MM.1S (cell line): ENCODE measurements at regions not wholly inside any gene's neighbourhood (a gene's known extent, or its start where the extent isn't known, plus 50 kb on each side); places are given as distances from the start of the nearest gene placed in this dataset.

Experiments
- EZH2 ChIP-seq: fragments of 300-600 bp; sonication (generic); optimal IDR thresholded peaks from 2 replicates; pipeline ENCODE3; 2017; ENCODE audit warnings: low read depth, mild to moderate bottlenecking, antibody characterized with exemption, low read length, mixed read lengths
- TF ChIP-seq, protein P1 (sequence below): fragments of 300-600 bp; sonication (generic); IDR thresholded peaks from 2 replicates; pipeline ENCODE4 v1.5.1; 2016; ENCODE audit warnings: antibody characterized with exemption, low read length, mixed read lengths

DNA sequence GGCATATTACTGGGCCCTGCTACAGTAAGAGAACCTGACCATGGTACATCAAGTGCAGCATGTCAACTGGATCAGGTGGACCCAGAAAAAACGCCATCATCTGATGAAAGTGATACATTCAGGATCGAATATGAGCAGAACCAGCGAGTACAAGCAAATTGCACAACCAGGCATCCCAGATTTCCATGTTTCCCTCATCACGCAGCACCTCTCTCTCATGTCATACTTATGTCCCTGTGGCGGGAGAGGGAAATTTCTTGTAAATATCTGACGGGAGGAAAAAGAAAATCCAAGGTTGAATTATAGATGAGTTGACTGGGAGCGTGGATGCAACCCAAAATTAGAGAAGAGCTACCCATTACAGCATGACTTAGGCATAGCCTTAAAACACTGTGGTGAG is 608.5 kb upstream of the FAT1 start:
- TF ChIP-seq, protein P1, sequence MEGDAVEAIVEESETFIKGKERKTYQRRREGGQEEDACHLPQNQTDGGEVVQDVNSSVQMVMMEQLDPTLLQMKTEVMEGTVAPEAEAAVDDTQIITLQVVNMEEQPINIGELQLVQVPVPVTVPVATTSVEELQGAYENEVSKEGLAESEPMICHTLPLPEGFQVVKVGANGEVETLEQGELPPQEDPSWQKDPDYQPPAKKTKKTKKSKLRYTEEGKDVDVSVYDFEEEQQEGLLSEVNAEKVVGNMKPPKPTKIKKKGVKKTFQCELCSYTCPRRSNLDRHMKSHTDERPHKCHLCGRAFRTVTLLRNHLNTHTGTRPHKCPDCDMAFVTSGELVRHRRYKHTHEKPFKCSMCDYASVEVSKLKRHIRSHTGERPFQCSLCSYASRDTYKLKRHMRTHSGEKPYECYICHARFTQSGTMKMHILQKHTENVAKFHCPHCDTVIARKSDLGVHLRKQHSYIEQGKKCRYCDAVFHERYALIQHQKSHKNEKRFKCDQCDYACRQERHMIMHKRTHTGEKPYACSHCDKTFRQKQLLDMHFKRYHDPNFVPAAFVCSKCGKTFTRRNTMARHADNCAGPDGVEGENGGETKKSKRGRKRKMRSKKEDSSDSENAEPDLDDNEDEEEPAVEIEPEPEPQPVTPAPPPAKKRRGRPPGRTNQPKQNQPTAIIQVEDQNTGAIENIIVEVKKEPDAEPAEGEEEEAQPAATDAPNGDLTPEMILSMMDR, result no peak
- TF ChIP-seq EZH2, result no peak
